Endothelial cell of umbilical vein (primary cell): ENCODE measurements at regions not wholly inside any gene's neighbourhood (a gene's known extent, or its start where the extent isn't known, plus 50 kb on each side); places are given as distances from the start of the nearest gene placed in this dataset.

Source experiments
- BruUV-seq: library from RNA; stranded (reverse); fragments of 400-500 nt; replicated peaks from 2 replicates; lab custom pipeline; 2021; lab: Mats Ljungman, UMichigan
- CTCF ChIA-PET: fragments of 300-600, 350-600 bp; sonication (Branson Sonifier 250); formaldehyde crosslinking; loops from one replicate; lab custom pipeline; 2021; ENCODE audit warnings: antibody characterized with exemption, inconsistent platforms; lab: Charles Lee
- POLR2A ChIA-PET: fragments of 300-600, 350-600 bp; sonication (Branson Sonifier 250); formaldehyde crosslinking; loops from one replicate; lab custom pipeline; 2021; ENCODE audit warnings: antibody characterized with exemption, inconsistent platforms; lab: Charles Lee
- DNase-seq: peaks from one replicate; pipeline ENCODE4 v3.0.0-alpha.2; 2011; ENCODE audit warnings: low read depth, low spot score
- FAIRE-seq: peaks from 2 replicates; lab custom pipeline; 2011; peaks lifted over from hg19 to GRCh38; lab: Jason Lieb, UNC
- H2AFZ ChIP-seq: 2 replicates; pipeline ENCODE4 v1.6.0; 2012; ENCODE audit warnings: low read depth, low read length, control low read depth, inconsistent platforms
- H3K27ac ChIP-seq: 2 replicates; pipeline ENCODE4 v1.5.1; 2011; ENCODE audit warnings: low read depth, mild to moderate bottlenecking, control low read depth, low read length, moderate library complexity; ENCODE audit not compliant: insufficient read depth
- H3K27me3 ChIP-seq, 2 experiments: 2 replicates each; pipeline versions ENCODE4 v1.6.0 to v1.6.1; 2011; ENCODE audit warnings: low read length in 2 of 2, mixed read lengths in 1 of 2; ENCODE audit not compliant: control insufficient read depth in 2 of 2, insufficient read depth in 2 of 2
- H3K36me3 ChIP-seq, 2 experiments: 2 replicates in 1 of 2; 3 replicates in 1 of 2; pipeline ENCODE4 v1.5.1; 2011; ENCODE audit warnings: low read length in 2 of 2, mild to moderate bottlenecking in 1 of 2, moderate library complexity in 1 of 2; ENCODE audit not compliant: control insufficient read depth in 2 of 2, insufficient read depth in 2 of 2; ENCODE audit errors: extremely low read depth in 1 of 2
- H3K4me1 ChIP-seq: 3 replicates; pipeline ENCODE4 v1.5.1; 2011; ENCODE audit warnings: mild to moderate bottlenecking, low read length; ENCODE audit not compliant: control insufficient read depth, insufficient read depth; ENCODE audit errors: extremely low read depth
- H3K4me2 ChIP-seq: 2 replicates; pipeline ENCODE4 v1.6.1; 2011; ENCODE audit warnings: low read length, control low read depth, mixed read lengths; ENCODE audit not compliant: insufficient read depth
- H3K4me3 ChIP-seq, 3 experiments: fragments of 200-600 bp in 1 of 3; sonication (generic), shearing (Covaris generic) in 1 of 3; replicated peaks in 1 of 3; 2 replicates each; pipeline ENCODE4 v1.5.1; 2011 to 2016; ENCODE audit warnings: control low read depth in 3 of 3, low read length in 3 of 3, mild to moderate bottlenecking in 2 of 3, inconsistent platforms in 1 of 3, low read depth in 1 of 3, moderate library complexity in 1 of 3; ENCODE audit not compliant: insufficient read depth in 1 of 3
- H3K79me2 ChIP-seq: 2 replicates; pipeline ENCODE4 v1.6.0; 2012; ENCODE audit warnings: low read length, inconsistent platforms; ENCODE audit not compliant: control insufficient read depth, insufficient read depth
- H3K9ac ChIP-seq: replicated peaks from 2 replicates; pipeline ENCODE3; 2011; ENCODE audit warnings: low read length, control low read depth; ENCODE audit not compliant: insufficient read depth; ENCODE audit errors: extremely low read depth
- H3K9me1 ChIP-seq: replicated peaks from 3 replicates; pipeline ENCODE4 v1.6.0; 2011; ENCODE audit warnings: mild to moderate bottlenecking, low read length; ENCODE audit not compliant: control insufficient read depth, insufficient read depth; ENCODE audit errors: extremely low read depth
- H3K9me3 ChIP-seq: replicated peaks from 2 replicates; pipeline ENCODE4 v1.5.1; 2012; ENCODE audit warnings: low read length, inconsistent platforms; ENCODE audit not compliant: control insufficient read depth, insufficient read depth
- H4K20me1 ChIP-seq: replicated peaks from 2 replicates; pipeline ENCODE3; 2011; ENCODE audit warnings: mild to moderate bottlenecking, low read length; ENCODE audit not compliant: control insufficient read depth, insufficient read depth; ENCODE audit errors: extremely low read depth
- CTCF ChIP-seq, 2 donors: IDR thresholded peaks; 1 replicate in 1 of 2; 2 replicates in 1 of 2; pipeline ENCODE4 v1.5.1; 2011; ENCODE audit warnings: low read length in 2 of 2, mild to moderate bottlenecking in 2 of 2, moderate library complexity in 2 of 2, control low read depth in 1 of 2, inconsistent platforms in 1 of 2, low read depth in 1 of 2; ENCODE audit not compliant: insufficient read depth in 1 of 2; ENCODE audit errors: extremely low read depth in 1 of 2
- EZH2 ChIP-seq: IDR thresholded peaks from 2 replicates; pipeline ENCODE4 v1.6.1; 2012; ENCODE audit warnings: borderline replicate concordance, low read depth, mild to moderate bottlenecking, moderate library complexity, low read length, inconsistent platforms; ENCODE audit not compliant: severe bottlenecking
- FOS ChIP-seq: IDR thresholded peaks from 2 replicates; pipeline ENCODE4 v1.6.1; 2011; ENCODE audit warnings: mild to moderate bottlenecking, low read length, moderate library complexity, borderline replicate concordance; ENCODE audit not compliant: insufficient read depth
- GATA2 ChIP-seq: IDR thresholded peaks from 2 replicates; pipeline ENCODE4 v1.7.0; 2011; ENCODE audit warnings: low read depth, mild to moderate bottlenecking, moderate library complexity, mixed read lengths, low read length; ENCODE audit not compliant: insufficient read length, insufficient read depth
- JUN ChIP-seq: IDR thresholded peaks from 2 replicates; pipeline ENCODE4 v1.6.1; 2011; ENCODE audit warnings: borderline replicate concordance, low read depth; ENCODE audit not compliant: insufficient read length, insufficient read depth
- MAX ChIP-seq: IDR thresholded peaks from 2 replicates; pipeline ENCODE4 v1.6.1; 2011; ENCODE audit not compliant: insufficient read depth, insufficient read length
- MYC ChIP-seq: IDR thresholded peaks from one replicate; pipeline ENCODE4 v1.6.1; 2011; ENCODE audit warnings: mild to moderate bottlenecking, low read depth, low read length
- POLR2A ChIP-seq: IDR thresholded peaks from 2 replicates; pipeline ENCODE4 v1.6.1; 2012; ENCODE audit warnings: low read depth, mild to moderate bottlenecking, control low read depth, low read length
- POLR2AphosphoS5 ChIP-seq: IDR thresholded peaks from 2 replicates; pipeline ENCODE4 v1.6.1; 2012; ENCODE audit warnings: low read depth, mild to moderate bottlenecking, control low read depth, low read length, moderate library complexity; ENCODE audit not compliant: insufficient read depth
- dilution Hi-C: fragments of 300-500 bp; cut with MboI; formaldehyde crosslinking; loops from one replicate; pipeline ENCODE4 v1.15.0; 2019; ENCODE audit warnings: low sequenced_read_pairs; ENCODE audit not compliant: extremely low pct_ligation_motif_present
- intact Hi-C: fragments of 100-400 bp; cut with micrococcal nuclease; formaldehyde crosslinking; loops from one replicate; pipeline ENCODE4 v1.10.0; 2022

- H3K9ac ChIP-seq: no peak overlapping the region
- no peaks in the 10 kb centered on the region for H3K9me1 ChIP-seq
- no peak overlapping the region for H3K27ac ChIP-seq
- intact Hi-C loops: no loop called here
- no peaks in the 10 kb centered on the region for H3K4me1 ChIP-seq
- no peak for FAIRE-seq
- no peaks in the 10 kb centered on the region for H3K27me3 ChIP-seq
- H2AFZ ChIP-seq: no peak overlapping the region
- H4K20me1 ChIP-seq: no peaks in the 10 kb centered on the region
- no peak for TF ChIP-seq FOS
- no peak for TF ChIP-seq MAX
- TF ChIP-seq CTCF (IDR thresholded peaks at IDR 0.05; ENCODE audit: extremely low read depth in 1 of 2, insufficient read depth in 1 of 2, low read depth in 1 of 2, low read length in 2 of 2): no peak
- no peak for TF ChIP-seq EZH2
- no peak for TF ChIP-seq GATA2
- TF ChIP-seq POLR2A: no peak
- no peak for TF ChIP-seq MYC
- no peak for TF ChIP-seq JUN
- TF ChIP-seq POLR2AphosphoS5: no peak
- BruUV-seq: no TSS peak
- ChIA-PET CTCF (interaction anchor here (0.6 kb wide), 1 partner anchor 1748 kb away, joined by 3 read pairs; no protein-coding TSS in a partner anchor), POLR2A (no interaction called here)
- peaks cover 3% of the 10 kb centered on the region for H3K9me3 ChIP-seq
- no peaks in the 10 kb centered on the region for H3K36me3 ChIP-seq
- no peak for DNase-seq
- dilution Hi-C loops: no loop called here
- H3K4me2 ChIP-seq: no peak overlapping the region
- H3K79me2 ChIP-seq: no peaks in the 10 kb centered on the region
- no peak overlapping the region for H3K4me3 ChIP-seq
Measured at GRCh38 chr15:93855181-93855826, 376.1 kb upstream of the MCTP2 start.
